Liver (tissue), 3 donors: ENCODE measurements at regions not wholly inside any gene's neighbourhood (a gene's known extent, or its start where the extent isn't known, plus 50 kb on each side); places are given as distances from the start of the nearest gene placed in this dataset.
A peak's percentile ranks its signal among the peaks of the same experiment; 100 is the strongest.

Source experiments
- GABPA ChIP-seq, 2 donors: IDR thresholded peaks in 1 of 2; conservative IDR thresholded peaks in 1 of 2; 2 replicates each; pipeline ENCODE4 v1.6.1; 2016; ENCODE audit warnings: antibody characterized with exemption in 2 of 2, mild to moderate bottlenecking in 1 of 2, moderate library complexity in 1 of 2
- HNF4A ChIP-seq, 2 donors: conservative IDR thresholded peaks; 2 replicates each; pipeline ENCODE4 v1.6.1; 2016; ENCODE audit warnings: antibody characterized with exemption in 2 of 2, mild to moderate bottlenecking in 2 of 2
- JUND ChIP-seq, 2 donors: IDR thresholded peaks; 2 replicates each; pipeline ENCODE4 v1.6.1; 2016; ENCODE audit warnings: antibody characterized with exemption in 2 of 2
- RAD21 ChIP-seq, 2 donors: IDR thresholded peaks; 2 replicates each; pipeline ENCODE4 v1.6.1; 2016; ENCODE audit warnings: antibody characterized with exemption in 2 of 2, mild to moderate bottlenecking in 2 of 2
- RXRA ChIP-seq, 2 donors: IDR thresholded peaks; 2 replicates each; pipeline ENCODE4 v1.6.1; 2017 to 2018; ENCODE audit warnings: antibody characterized with exemption in 2 of 2, mild to moderate bottlenecking in 1 of 2
- TAF1 ChIP-seq: conservative IDR thresholded peaks from 2 replicates; pipeline ENCODE4 v1.6.1; 2016; ENCODE audit warnings: antibody characterized with exemption, mild to moderate bottlenecking
- YY1 ChIP-seq: IDR thresholded peaks from 2 replicates; pipeline ENCODE4 v1.6.1; 2016; ENCODE audit warnings: antibody characterized with exemption, mild to moderate bottlenecking
- TF ChIP-seq, protein P1 (sequence below): fragments of 150-350 bp; IDR thresholded peaks from 2 replicates; pipeline ENCODE4 v1.5.1; 2017; ENCODE audit warnings: improper control_type of control experiment, low read depth, low read length; ENCODE audit not compliant: missing input control
- TF ChIP-seq, protein P2 (sequence below): IDR thresholded peaks from 2 replicates; pipeline ENCODE4 v1.6.1; 2016; ENCODE audit warnings: antibody characterized with exemption, mild to moderate bottlenecking
- TF ChIP-seq, protein P3 (sequence below): IDR thresholded peaks from 2 replicates; pipeline ENCODE4 v1.6.1; 2016; ENCODE audit warnings: antibody characterized with exemption
- TF ChIP-seq, protein P4 (sequence below): IDR thresholded peaks from 2 replicates; pipeline ENCODE4 v1.6.1; 2016; ENCODE audit warnings: antibody characterized with exemption
- TF ChIP-seq, protein P5 (sequence below): IDR thresholded peaks from 2 replicates; pipeline ENCODE4 v1.6.1; 2016; ENCODE audit warnings: antibody characterized with exemption
- donor health status: healthy.
- donor health status: healthy.

DNA sequence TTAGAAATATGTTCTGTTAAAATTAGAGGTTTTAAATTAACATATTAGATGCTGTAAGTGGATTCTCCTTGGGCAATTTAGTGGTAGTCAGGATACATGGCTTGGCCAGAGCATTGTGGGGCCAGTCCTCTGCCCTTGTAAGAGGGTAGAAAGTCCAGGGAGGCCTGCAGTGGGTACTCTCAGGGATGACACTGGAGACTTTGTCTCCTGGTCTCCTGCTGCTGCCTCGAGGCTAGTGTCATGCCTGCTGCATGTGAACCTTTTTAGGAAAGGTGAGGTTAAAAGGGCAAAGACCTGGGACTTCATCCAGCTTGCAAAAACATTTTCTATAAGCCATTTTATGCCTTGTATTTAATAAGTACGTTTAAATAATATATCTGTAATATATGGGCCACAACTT lies 96.8 kb upstream of the PROK2 start:
- TF ChIP-seq, protein P1, sequence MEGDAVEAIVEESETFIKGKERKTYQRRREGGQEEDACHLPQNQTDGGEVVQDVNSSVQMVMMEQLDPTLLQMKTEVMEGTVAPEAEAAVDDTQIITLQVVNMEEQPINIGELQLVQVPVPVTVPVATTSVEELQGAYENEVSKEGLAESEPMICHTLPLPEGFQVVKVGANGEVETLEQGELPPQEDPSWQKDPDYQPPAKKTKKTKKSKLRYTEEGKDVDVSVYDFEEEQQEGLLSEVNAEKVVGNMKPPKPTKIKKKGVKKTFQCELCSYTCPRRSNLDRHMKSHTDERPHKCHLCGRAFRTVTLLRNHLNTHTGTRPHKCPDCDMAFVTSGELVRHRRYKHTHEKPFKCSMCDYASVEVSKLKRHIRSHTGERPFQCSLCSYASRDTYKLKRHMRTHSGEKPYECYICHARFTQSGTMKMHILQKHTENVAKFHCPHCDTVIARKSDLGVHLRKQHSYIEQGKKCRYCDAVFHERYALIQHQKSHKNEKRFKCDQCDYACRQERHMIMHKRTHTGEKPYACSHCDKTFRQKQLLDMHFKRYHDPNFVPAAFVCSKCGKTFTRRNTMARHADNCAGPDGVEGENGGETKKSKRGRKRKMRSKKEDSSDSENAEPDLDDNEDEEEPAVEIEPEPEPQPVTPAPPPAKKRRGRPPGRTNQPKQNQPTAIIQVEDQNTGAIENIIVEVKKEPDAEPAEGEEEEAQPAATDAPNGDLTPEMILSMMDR: no peak
- TF ChIP-seq RAD21 (IDR thresholded peaks at IDR 0.05) (no peak), GABPA (IDR thresholded peaks at IDR 0.05 in 1 of 2, conservative IDR thresholded peaks at IDR 0.05 in 1 of 2) (no peak), HNF4A (conservative IDR thresholded peaks at IDR 0.05) (peak; percentile 69 to 81), RXRA (IDR thresholded peaks at IDR 0.05) (peak; percentile 33 to 64), TAF1 (no peak), YY1 (no peak), JUND (IDR thresholded peaks at IDR 0.05) (no peak)
- TF ChIP-seq, protein P2, sequence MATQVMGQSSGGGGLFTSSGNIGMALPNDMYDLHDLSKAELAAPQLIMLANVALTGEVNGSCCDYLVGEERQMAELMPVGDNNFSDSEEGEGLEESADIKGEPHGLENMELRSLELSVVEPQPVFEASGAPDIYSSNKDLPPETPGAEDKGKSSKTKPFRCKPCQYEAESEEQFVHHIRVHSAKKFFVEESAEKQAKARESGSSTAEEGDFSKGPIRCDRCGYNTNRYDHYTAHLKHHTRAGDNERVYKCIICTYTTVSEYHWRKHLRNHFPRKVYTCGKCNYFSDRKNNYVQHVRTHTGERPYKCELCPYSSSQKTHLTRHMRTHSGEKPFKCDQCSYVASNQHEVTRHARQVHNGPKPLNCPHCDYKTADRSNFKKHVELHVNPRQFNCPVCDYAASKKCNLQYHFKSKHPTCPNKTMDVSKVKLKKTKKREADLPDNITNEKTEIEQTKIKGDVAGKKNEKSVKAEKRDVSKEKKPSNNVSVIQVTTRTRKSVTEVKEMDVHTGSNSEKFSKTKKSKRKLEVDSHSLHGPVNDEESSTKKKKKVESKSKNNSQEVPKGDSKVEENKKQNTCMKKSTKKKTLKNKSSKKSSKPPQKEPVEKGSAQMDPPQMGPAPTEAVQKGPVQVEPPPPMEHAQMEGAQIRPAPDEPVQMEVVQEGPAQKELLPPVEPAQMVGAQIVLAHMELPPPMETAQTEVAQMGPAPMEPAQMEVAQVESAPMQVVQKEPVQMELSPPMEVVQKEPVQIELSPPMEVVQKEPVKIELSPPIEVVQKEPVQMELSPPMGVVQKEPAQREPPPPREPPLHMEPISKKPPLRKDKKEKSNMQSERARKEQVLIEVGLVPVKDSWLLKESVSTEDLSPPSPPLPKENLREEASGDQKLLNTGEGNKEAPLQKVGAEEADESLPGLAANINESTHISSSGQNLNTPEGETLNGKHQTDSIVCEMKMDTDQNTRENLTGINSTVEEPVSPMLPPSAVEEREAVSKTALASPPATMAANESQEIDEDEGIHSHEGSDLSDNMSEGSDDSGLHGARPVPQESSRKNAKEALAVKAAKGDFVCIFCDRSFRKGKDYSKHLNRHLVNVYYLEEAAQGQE: no peak
- TF ChIP-seq, protein P3, sequence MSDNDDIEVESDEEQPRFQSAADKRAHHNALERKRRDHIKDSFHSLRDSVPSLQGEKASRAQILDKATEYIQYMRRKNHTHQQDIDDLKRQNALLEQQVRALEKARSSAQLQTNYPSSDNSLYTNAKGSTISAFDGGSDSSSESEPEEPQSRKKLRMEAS: no peak
- TF ChIP-seq, protein P4, sequence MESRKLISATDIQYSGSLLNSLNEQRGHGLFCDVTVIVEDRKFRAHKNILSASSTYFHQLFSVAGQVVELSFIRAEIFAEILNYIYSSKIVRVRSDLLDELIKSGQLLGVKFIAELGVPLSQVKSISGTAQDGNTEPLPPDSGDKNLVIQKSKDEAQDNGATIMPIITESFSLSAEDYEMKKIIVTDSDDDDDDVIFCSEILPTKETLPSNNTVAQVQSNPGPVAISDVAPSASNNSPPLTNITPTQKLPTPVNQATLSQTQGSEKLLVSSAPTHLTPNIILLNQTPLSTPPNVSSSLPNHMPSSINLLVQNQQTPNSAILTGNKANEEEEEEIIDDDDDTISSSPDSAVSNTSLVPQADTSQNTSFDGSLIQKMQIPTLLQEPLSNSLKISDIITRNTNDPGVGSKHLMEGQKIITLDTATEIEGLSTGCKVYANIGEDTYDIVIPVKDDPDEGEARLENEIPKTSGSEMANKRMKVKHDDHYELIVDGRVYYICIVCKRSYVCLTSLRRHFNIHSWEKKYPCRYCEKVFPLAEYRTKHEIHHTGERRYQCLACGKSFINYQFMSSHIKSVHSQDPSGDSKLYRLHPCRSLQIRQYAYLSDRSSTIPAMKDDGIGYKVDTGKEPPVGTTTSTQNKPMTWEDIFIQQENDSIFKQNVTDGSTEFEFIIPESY: no peak
- TF ChIP-seq, protein P5, sequence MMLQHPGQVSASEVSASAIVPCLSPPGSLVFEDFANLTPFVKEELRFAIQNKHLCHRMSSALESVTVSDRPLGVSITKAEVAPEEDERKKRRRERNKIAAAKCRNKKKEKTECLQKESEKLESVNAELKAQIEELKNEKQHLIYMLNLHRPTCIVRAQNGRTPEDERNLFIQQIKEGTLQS: no peak
